ENCODE measurements at regions not wholly inside any gene's neighbourhood (a gene's known extent, or its start where the extent isn't known, plus 50 kb on each side); places are given as distances from the start of the nearest gene placed in this dataset.
"Not testable (repeated sequence)": the region's sequence is repeated elsewhere in the genome, so short reads cannot be mapped to it uniquely, and the experiment has no call there.

DNA sequence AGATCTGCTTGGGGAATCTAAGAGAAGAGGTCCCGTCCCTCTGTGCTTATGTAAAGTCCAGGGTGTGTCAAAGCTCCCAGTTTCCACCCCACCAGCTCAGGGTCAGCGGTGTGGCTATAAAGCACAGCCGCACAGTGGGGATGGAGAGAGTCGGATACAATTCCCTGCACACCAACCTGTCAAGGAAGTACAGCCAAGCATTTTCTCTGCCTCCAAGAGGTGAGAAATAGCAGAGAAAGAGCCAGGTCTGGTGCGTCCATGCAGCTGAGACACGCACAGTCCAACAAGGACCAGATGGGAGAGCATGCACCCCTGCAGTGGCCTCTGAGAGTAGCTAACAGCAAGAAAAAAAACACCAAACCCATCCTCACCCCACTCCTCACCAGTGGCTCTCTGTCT lies 61.3 kb upstream of the WAC start:
- TF ChIP-seq, protein P1, sequence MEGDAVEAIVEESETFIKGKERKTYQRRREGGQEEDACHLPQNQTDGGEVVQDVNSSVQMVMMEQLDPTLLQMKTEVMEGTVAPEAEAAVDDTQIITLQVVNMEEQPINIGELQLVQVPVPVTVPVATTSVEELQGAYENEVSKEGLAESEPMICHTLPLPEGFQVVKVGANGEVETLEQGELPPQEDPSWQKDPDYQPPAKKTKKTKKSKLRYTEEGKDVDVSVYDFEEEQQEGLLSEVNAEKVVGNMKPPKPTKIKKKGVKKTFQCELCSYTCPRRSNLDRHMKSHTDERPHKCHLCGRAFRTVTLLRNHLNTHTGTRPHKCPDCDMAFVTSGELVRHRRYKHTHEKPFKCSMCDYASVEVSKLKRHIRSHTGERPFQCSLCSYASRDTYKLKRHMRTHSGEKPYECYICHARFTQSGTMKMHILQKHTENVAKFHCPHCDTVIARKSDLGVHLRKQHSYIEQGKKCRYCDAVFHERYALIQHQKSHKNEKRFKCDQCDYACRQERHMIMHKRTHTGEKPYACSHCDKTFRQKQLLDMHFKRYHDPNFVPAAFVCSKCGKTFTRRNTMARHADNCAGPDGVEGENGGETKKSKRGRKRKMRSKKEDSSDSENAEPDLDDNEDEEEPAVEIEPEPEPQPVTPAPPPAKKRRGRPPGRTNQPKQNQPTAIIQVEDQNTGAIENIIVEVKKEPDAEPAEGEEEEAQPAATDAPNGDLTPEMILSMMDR (IDR thresholded peaks at IDR 0.05; ENCODE audit: insufficient read depth, low read length, severe bottlenecking): no peak
- DNase-seq (ENCODE audit: low read depth) (no peak), FAIRE-seq (peak; percentile 80)
- no peak overlapping the region for H3K4me3 ChIP-seq (ENCODE audit: low read depth, low read length)
- H3K27me3 ChIP-seq (ENCODE audit: control insufficient read depth, insufficient read depth, low read length): no peaks in the 10 kb centered on the region
- no peaks in the 10 kb centered on the region for H3K36me3 ChIP-seq (ENCODE audit: control insufficient read depth, insufficient read depth, low read length)

DNA sequence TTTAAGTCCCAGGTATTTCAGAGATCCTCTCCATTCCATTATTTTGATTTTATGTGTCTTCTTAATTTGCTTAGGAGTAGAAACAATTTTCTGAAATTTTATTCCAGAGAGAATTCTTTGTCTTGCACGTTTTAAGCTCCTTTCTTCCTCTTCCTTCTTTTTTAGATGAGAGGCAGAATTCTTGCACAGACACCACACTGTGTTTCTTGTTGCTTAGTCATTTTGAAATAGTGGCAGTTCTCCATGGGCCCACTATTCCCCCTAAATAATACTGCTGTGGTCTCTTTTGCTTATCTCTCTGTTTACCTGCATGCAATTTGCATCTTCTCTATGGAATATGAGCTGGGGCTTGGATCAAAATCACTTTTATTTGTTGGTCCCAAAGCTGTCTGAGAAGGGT lies 54.3 kb upstream of the WAC start:
- Histone ChIP-seq H3K4me3 (ENCODE audit: low read depth, low read length) (no peak overlapping the region), H3K36me3 (ENCODE audit: control insufficient read depth, insufficient read depth, low read length) (no peaks in the 10 kb centered on the region), H3K27me3 (ENCODE audit: control insufficient read depth, insufficient read depth, low read length) (no peaks in the 10 kb centered on the region)
- FAIRE-seq: no peak
- DNase-seq (ENCODE audit: low read depth): no peak
- TF ChIP-seq, protein P1 (IDR thresholded peaks at IDR 0.05; ENCODE audit: insufficient read depth, low read length, severe bottlenecking): no peak

- TF ChIP-seq, protein P1 (IDR thresholded peaks at IDR 0.05; ENCODE audit: insufficient read depth, low read length, severe bottlenecking): no peak
Measured at GRCh38 chr10:28479425-28479865, 53.5 kb upstream of the WAC start.

GRCh38 chr10:28479927-28480627 lies 52.8 kb upstream of the WAC start:
- TF ChIP-seq, protein P1 (IDR thresholded peaks at IDR 0.05; ENCODE audit: insufficient read depth, low read length, severe bottlenecking): no peak
- no peaks in the 10 kb centered on the region for H3K27me3 ChIP-seq (ENCODE audit: control insufficient read depth, insufficient read depth, low read length)
- no peak for FAIRE-seq
- no peak for DNase-seq (ENCODE audit: low read depth)
- no peak overlapping the region for H3K4me3 ChIP-seq (ENCODE audit: low read depth, low read length)
- H3K36me3 ChIP-seq (ENCODE audit: control insufficient read depth, insufficient read depth, low read length): no peaks in the 10 kb centered on the region

More at GRCh38 chr10:28479425-28479865, 53.5 kb upstream of the WAC start:
- Histone ChIP-seq H3K36me3 (ENCODE audit: control insufficient read depth, insufficient read depth, low read length) (no peaks in the 10 kb centered on the region), H3K4me3 (ENCODE audit: low read depth, low read length) (no peak overlapping the region), H3K27me3 (ENCODE audit: control insufficient read depth, insufficient read depth, low read length) (no peaks in the 10 kb centered on the region)
- DNase-seq (ENCODE audit: low read depth) (no peak), FAIRE-seq (no peak)

- no peaks in the 10 kb centered on the region for H3K36me3 ChIP-seq (ENCODE audit: control insufficient read depth, insufficient read depth, low read length)
- FAIRE-seq (no peak), DNase-seq (ENCODE audit: low read depth) (no peak)
- no peaks in the 10 kb centered on the region for H3K27me3 ChIP-seq (ENCODE audit: control insufficient read depth, insufficient read depth, low read length)
- H3K4me3 ChIP-seq (ENCODE audit: low read depth, low read length): no peak overlapping the region
- TF ChIP-seq, protein P1 (IDR thresholded peaks at IDR 0.05; ENCODE audit: insufficient read depth, low read length, severe bottlenecking): no peak
Measured at GRCh38 chr10:28480628-28480965, 52.3 kb upstream of the WAC start.

- not testable (repeated sequence) for H3K36me3 ChIP-seq (ENCODE audit: control insufficient read depth, insufficient read depth, low read length); FAIRE-seq; H3K4me3 ChIP-seq (ENCODE audit: low read depth, low read length); DNase-seq (ENCODE audit: low read depth); H3K27me3 ChIP-seq (ENCODE audit: control insufficient read depth, insufficient read depth, low read length)
Measured at GRCh38 chr10:28481346-28481745, 51.6 kb upstream of the WAC start.

Measured in bronchial epithelial cell (primary cell).